Mesenchymal stem cell (in vitro differentiated cells and primary cell): ENCODE measurements at regions not wholly inside any gene's neighbourhood (a gene's known extent, or its start where the extent isn't known, plus 50 kb on each side); places are given as distances from the start of the nearest gene placed in this dataset.

ENCODE experiments used
- DNase-seq: peaks from one replicate; pipeline ENCODE4 v3.0.0-alpha.2; 2013
- H2AFZ ChIP-seq: one replicate; pipeline ENCODE4 v1.6.1; 2013; ENCODE audit warnings: low read depth, mild to moderate bottlenecking, control low read depth, inconsistent platforms, low read length, moderate library complexity
- H2AK5ac ChIP-seq: 2 replicates; pipeline ENCODE4 v1.6.1; 2013; ENCODE audit warnings: low read length, moderate library complexity, mild to moderate bottlenecking, inconsistent platforms; ENCODE audit not compliant: severe bottlenecking
- H2BK120ac ChIP-seq: one replicate; pipeline ENCODE4 v1.6.1; 2013; ENCODE audit warnings: low read depth, mild to moderate bottlenecking, inconsistent platforms, low read length, moderate library complexity
- H2BK12ac ChIP-seq, 2 experiments: one replicate each; pipeline ENCODE4 v1.6.1; 2013; ENCODE audit warnings: inconsistent platforms in 2 of 2, low read length in 2 of 2, mild to moderate bottlenecking in 2 of 2, moderate library complexity in 2 of 2, control low read depth in 1 of 2
- H2BK15ac ChIP-seq: one replicate; pipeline ENCODE4 v1.6.1; 2013; ENCODE audit warnings: mild to moderate bottlenecking, low read depth, inconsistent platforms; ENCODE audit not compliant: poor library complexity, severe bottlenecking
- H2BK5ac ChIP-seq: 2 replicates; pipeline ENCODE4 v1.6.1; 2013; ENCODE audit warnings: low read depth, mild to moderate bottlenecking, low read length, control low read depth, inconsistent platforms; ENCODE audit not compliant: poor library complexity, severe bottlenecking
- H3K14ac ChIP-seq, 2 experiments: one replicate each; pipeline ENCODE4 v1.6.1; 2013; ENCODE audit warnings: inconsistent platforms in 2 of 2, low read length in 2 of 2, control low read depth in 1 of 2, mild to moderate bottlenecking in 1 of 2, moderate library complexity in 1 of 2
- H3K18ac ChIP-seq, 2 experiments: one replicate each; pipeline ENCODE4 v1.6.1; 2013; ENCODE audit warnings: inconsistent platforms in 2 of 2, low read length in 2 of 2, control low read depth in 1 of 2, low read depth in 1 of 2, mild to moderate bottlenecking in 1 of 2
- H3K23ac ChIP-seq, 2 experiments: one replicate each; pipeline ENCODE4 v1.6.1; 2013; ENCODE audit warnings: inconsistent platforms in 2 of 2, low read length in 2 of 2, mild to moderate bottlenecking in 2 of 2, moderate library complexity in 2 of 2, control low read depth in 1 of 2
- H3K27ac ChIP-seq: 2 replicates; pipeline ENCODE4 v1.5.1; 2013; ENCODE audit warnings: mild to moderate bottlenecking, moderate library complexity, low read length, control low read depth, inconsistent platforms; ENCODE audit not compliant: poor library complexity, severe bottlenecking
- H3K27me3 ChIP-seq, 2 experiments: 2 replicates each; pipeline versions ENCODE4 v1.6.1 to v1.7.0; 2013; ENCODE audit warnings: low read length in 2 of 2, mild to moderate bottlenecking in 2 of 2, moderate library complexity in 2 of 2, control low read depth in 1 of 2, inconsistent platforms in 1 of 2; ENCODE audit not compliant: control insufficient read depth in 1 of 2, insufficient read depth in 1 of 2
- H3K36me3 ChIP-seq, 2 experiments: 2 replicates each; pipeline versions ENCODE4 v1.6.1 to v1.7.0; 2013; ENCODE audit warnings: low read length in 2 of 2, control low read depth in 1 of 2, inconsistent platforms in 1 of 2, low read depth in 1 of 2, mild to moderate bottlenecking in 1 of 2; ENCODE audit not compliant: insufficient read depth in 2 of 2, control insufficient read depth in 1 of 2
- H3K4ac ChIP-seq, 2 experiments: one replicate each; pipeline ENCODE4 v1.6.1; 2013; ENCODE audit warnings: inconsistent platforms in 2 of 2, low read length in 2 of 2, mild to moderate bottlenecking in 2 of 2, moderate library complexity in 2 of 2, control low read depth in 1 of 2, low read depth in 1 of 2
- H3K4me1 ChIP-seq: 2 replicates; pipeline ENCODE4 v1.6.1; 2013; ENCODE audit warnings: low read depth, low read length, control low read depth; ENCODE audit not compliant: control insufficient read depth, insufficient read depth
- H3K4me2 ChIP-seq: 2 replicates; pipeline ENCODE4 v1.6.1; 2013; ENCODE audit warnings: low read length, mild to moderate bottlenecking, inconsistent platforms; ENCODE audit not compliant: poor library complexity, severe bottlenecking
- H3K4me3 ChIP-seq, 2 experiments: 2 replicates each; pipeline versions ENCODE4 v1.5.1 to v1.7.0; 2013; ENCODE audit warnings: low read length in 2 of 2, mild to moderate bottlenecking in 2 of 2, control low read depth in 1 of 2, low read depth in 1 of 2; ENCODE audit not compliant: insufficient read depth in 1 of 2
- H3K79me1 ChIP-seq: replicated peaks from 2 replicates; pipeline ENCODE4 v1.6.1; 2013; ENCODE audit warnings: mild to moderate bottlenecking, control low read depth, low read length, inconsistent platforms; ENCODE audit not compliant: poor library complexity, severe bottlenecking
- H3K9ac ChIP-seq: 2 replicates; pipeline ENCODE4 v1.7.0; 2013; ENCODE audit warnings: mild to moderate bottlenecking, low read length, moderate library complexity
- H3K9me3 ChIP-seq: 2 replicates; pipeline ENCODE4 v1.7.0; 2013; ENCODE audit warnings: mild to moderate bottlenecking, low read length; ENCODE audit not compliant: control insufficient read depth
- H4K8ac ChIP-seq: one replicate; pipeline ENCODE4 v1.6.1; 2013; ENCODE audit warnings: inconsistent platforms, mild to moderate bottlenecking, low read length, moderate library complexity
- H4K91ac ChIP-seq: one replicate; pipeline ENCODE4 v1.6.1; 2013; ENCODE audit warnings: mild to moderate bottlenecking, low read length, inconsistent platforms
- WGBS: methylation state at CpG from one replicate; pipeline ENCODE4 v1.1.7; 2013; ENCODE audit warnings: mixed read lengths; 5-methylcytosine and 5-hydroxymethylcytosine counted together

- Histone ChIP-seq H3K36me3 (no peaks in the 10 kb centered on the region), H2BK12ac (no peak overlapping the region), H3K9ac (no peak overlapping the region), H3K18ac (no peak overlapping the region), H2AFZ (no peak overlapping the region), H3K27ac (no peak overlapping the region), H3K4ac (no peak overlapping the region), H3K4me1 (no peaks in the 10 kb centered on the region), H3K79me1 (no peaks in the 10 kb centered on the region), H2BK120ac (no peak overlapping the region), H3K4me3 (no peak overlapping the region), H3K9me3 (no peaks in the 10 kb centered on the region), H2AK5ac (no peak overlapping the region), H3K23ac (no peak overlapping the region), H2BK5ac (no peak overlapping the region), H2BK15ac (no peak overlapping the region), H3K14ac (no peak overlapping the region), H4K8ac (no peak overlapping the region), H3K4me2 (no peak overlapping the region), H4K91ac (no peak overlapping the region), H3K27me3 (no peaks in the 10 kb centered on the region)
- no peak for DNase-seq
- WGBS: 100% methylated on average over 3 of the region's 4 CpGs
Measured at GRCh38 chr14:48253020-48253419, 577.6 kb upstream of the MDGA2 start.

- H2AFZ ChIP-seq: no peak overlapping the region
- H4K8ac ChIP-seq: no peak overlapping the region
- H2BK120ac ChIP-seq: no peak overlapping the region
- H3K4me2 ChIP-seq: no peak overlapping the region
- no peak overlapping the region for H3K14ac ChIP-seq
- no peak overlapping the region for H3K4me3 ChIP-seq
- no peak overlapping the region for H3K18ac ChIP-seq
- H3K4me1 ChIP-seq: no peaks in the 10 kb centered on the region
- H2BK12ac ChIP-seq: no peak overlapping the region
- DNase-seq: no peak
- no peak overlapping the region for H2AK5ac ChIP-seq
- no CpG with 5 or more reads among the region's 5 CpGs for WGBS
- H3K36me3 ChIP-seq: no peaks in the 10 kb centered on the region
- H3K27me3 ChIP-seq: no peaks in the 10 kb centered on the region
- no peaks in the 10 kb centered on the region for H3K79me1 ChIP-seq
- H3K9me3 ChIP-seq: no peaks in the 10 kb centered on the region
- H4K91ac ChIP-seq: no peak overlapping the region
- H2BK15ac ChIP-seq: no peak overlapping the region
- no peak overlapping the region for H2BK5ac ChIP-seq
- H3K27ac ChIP-seq: no peak overlapping the region
- no peak overlapping the region for H3K23ac ChIP-seq
- no peak overlapping the region for H3K4ac ChIP-seq
- no peak overlapping the region for H3K9ac ChIP-seq
Measured at GRCh38 chr14:48251290-48251689, 575.9 kb upstream of the MDGA2 start.

- Histone ChIP-seq H4K8ac (no peak overlapping the region), H2BK5ac (no peak overlapping the region), H3K9ac (no peak overlapping the region), H3K9me3 (no peaks in the 10 kb centered on the region), H3K27me3 (no peaks in the 10 kb centered on the region), H3K27ac (no peak overlapping the region), H2BK15ac (no peak overlapping the region), H3K79me1 (no peaks in the 10 kb centered on the region), H2AFZ (no peak overlapping the region), H2AK5ac (no peak overlapping the region), H3K14ac (no peak overlapping the region), H3K4ac (no peak overlapping the region), H3K4me3 (no peak overlapping the region), H3K4me1 (no peaks in the 10 kb centered on the region), H3K4me2 (no peak overlapping the region), H3K23ac (no peak overlapping the region), H4K91ac (no peak overlapping the region), H2BK12ac (no peak overlapping the region), H3K36me3 (no peaks in the 10 kb centered on the region), H3K18ac (no peak overlapping the region), H2BK120ac (no peak overlapping the region)
- 99% methylated on average over 4 of the region's 5 CpGs for WGBS
- no peak for DNase-seq
Measured at GRCh38 chr14:48250575-48250974, 575.2 kb upstream of the MDGA2 start.

GRCh38 chr14:48247977-48248376 lies 572.6 kb upstream of the MDGA2 start:
- Histone ChIP-seq H2BK15ac (no peak overlapping the region), H3K79me1 (no peaks in the 10 kb centered on the region), H2BK12ac (no peak overlapping the region), H3K18ac (no peak overlapping the region), H3K14ac (no peak overlapping the region), H3K9me3 (no peaks in the 10 kb centered on the region), H2BK120ac (no peak overlapping the region), H3K9ac (no peak overlapping the region), H3K4me1 (no peaks in the 10 kb centered on the region), H3K4me2 (no peak overlapping the region), H3K23ac (no peak overlapping the region), H2BK5ac (no peak overlapping the region), H3K27me3 (no peaks in the 10 kb centered on the region), H3K27ac (no peak overlapping the region), H3K36me3 (no peaks in the 10 kb centered on the region), H3K4me3 (no peak overlapping the region), H4K91ac (no peak overlapping the region), H2AK5ac (no peak overlapping the region), H2AFZ (no peak overlapping the region), H3K4ac (no peak overlapping the region), H4K8ac (no peak overlapping the region)
- 92% methylated on average over 1 of the region's 2 CpGs for WGBS
- DNase-seq: no peak
